Fibroblast of mammary gland (primary cell): ENCODE measurements at regions not wholly inside any gene's neighbourhood (a gene's known extent, or its start where the extent isn't known, plus 50 kb on each side); places are given as distances from the start of the nearest gene placed in this dataset.
A peak's percentile ranks its signal among the peaks of the same experiment; 100 is the strongest.

Experiments
- DNase-seq: peaks from one replicate; pipeline ENCODE4 v3.0.0-alpha.2; 2010; ENCODE audit warnings: low read depth
- H3K4me3 ChIP-seq: 2 replicates; pipeline ENCODE4 v1.5.1; 2011; ENCODE audit warnings: low read depth, mild to moderate bottlenecking, low read length, moderate library complexity; ENCODE audit not compliant: control insufficient read depth
- TF ChIP-seq, protein P1 (sequence below): conservative IDR thresholded peaks from 2 replicates; pipeline ENCODE4 v1.5.1; 2011; ENCODE audit warnings: low read depth, low read length, inconsistent platforms; ENCODE audit not compliant: control insufficient read depth, insufficient read depth

DNA sequence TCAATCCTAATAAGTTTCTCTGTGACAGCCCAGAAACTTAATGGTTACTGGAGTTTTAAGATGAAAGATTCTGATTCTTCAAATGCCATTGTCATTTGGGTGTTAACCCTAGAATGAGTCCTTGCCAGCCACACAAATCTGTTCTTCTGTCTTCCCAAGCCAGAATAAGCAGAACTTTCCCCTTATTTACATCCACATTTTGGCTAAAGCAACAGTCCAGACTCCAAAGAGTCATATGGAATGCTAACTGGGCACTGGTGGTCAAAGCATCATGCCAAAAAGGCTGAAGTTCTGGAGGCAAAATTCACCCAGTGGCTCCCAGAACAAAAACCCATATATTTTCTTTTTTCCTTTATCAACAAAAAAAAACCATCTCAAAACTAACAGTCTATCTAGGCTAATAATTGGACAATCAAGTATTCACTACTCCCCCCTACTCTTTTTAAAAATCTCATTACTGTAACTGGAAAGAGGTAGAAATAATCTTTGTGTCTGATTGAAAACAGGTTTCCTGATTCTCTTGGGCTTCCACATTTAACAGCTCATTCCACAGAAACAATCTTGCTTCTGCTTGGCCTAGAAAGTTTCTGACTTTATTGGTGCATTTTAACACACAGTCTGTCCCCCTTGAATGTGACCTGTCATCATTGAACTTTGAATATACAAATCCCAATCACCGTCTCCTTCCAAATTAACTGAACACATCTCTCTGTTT is 89.6 kb upstream of the SETBP1 start:
- no peak overlapping the region for H3K4me3 ChIP-seq
- no peak for DNase-seq
- TF ChIP-seq, protein P1, sequence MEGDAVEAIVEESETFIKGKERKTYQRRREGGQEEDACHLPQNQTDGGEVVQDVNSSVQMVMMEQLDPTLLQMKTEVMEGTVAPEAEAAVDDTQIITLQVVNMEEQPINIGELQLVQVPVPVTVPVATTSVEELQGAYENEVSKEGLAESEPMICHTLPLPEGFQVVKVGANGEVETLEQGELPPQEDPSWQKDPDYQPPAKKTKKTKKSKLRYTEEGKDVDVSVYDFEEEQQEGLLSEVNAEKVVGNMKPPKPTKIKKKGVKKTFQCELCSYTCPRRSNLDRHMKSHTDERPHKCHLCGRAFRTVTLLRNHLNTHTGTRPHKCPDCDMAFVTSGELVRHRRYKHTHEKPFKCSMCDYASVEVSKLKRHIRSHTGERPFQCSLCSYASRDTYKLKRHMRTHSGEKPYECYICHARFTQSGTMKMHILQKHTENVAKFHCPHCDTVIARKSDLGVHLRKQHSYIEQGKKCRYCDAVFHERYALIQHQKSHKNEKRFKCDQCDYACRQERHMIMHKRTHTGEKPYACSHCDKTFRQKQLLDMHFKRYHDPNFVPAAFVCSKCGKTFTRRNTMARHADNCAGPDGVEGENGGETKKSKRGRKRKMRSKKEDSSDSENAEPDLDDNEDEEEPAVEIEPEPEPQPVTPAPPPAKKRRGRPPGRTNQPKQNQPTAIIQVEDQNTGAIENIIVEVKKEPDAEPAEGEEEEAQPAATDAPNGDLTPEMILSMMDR: no peak

DNA sequence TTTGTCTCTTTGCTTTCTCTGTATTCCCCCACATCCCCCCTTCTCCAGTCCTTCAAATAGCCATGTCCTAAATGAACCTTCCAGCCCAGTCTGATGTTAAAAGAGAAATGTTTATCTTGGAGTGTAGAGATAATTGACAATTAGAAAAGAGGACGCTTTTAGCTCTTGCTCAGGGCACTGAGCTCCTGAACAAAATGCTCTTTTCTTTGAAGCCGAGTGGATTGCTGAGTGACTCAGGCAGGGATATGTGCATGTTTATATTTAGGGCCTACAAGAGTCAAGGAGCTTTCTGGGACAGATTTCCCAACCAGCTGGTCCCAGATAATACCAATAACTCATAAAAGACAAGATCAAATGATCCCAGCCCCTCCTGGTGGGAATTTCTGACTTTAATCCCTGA is 88.0 kb upstream of the SETBP1 start:
- TF ChIP-seq, protein P1: no peak
- H3K4me3 ChIP-seq: no peak overlapping the region
- peak; percentile 65 for DNase-seq

DNA sequence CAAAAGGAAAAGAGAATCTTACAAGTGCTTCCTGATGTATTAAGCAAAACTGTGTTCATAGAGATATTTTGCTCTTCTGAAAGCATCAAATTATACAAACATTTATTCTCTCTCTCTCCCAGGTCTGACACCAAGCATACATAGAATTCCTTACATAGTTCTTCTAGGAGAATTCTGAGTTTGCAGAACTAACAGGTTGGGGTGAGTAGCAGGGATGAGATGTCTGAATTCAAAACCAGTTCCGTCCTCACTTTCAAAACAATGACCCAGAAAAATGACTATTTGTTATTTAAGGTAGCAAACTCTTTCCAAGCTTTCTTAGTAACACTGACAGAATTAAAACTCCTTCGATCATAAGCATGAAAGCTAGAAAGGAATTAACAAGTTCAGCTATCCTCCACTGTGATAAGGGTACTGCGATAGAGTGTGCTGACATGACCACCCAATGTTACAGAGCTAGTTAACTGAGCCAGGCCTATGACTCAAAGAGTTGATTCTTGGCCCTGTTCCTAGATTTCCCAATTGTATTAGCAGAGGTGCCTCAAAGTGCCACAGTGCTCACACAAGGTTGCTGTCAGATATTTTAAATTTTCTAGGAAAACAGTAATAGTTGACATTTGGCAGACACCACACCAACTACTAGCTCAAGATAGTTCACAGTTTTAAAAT is 85.8 kb upstream of the SETBP1 start:
- H3K4me3 ChIP-seq: no peak overlapping the region
- TF ChIP-seq, protein P1: no peak
- peak; percentile 83 for DNase-seq

DNA sequence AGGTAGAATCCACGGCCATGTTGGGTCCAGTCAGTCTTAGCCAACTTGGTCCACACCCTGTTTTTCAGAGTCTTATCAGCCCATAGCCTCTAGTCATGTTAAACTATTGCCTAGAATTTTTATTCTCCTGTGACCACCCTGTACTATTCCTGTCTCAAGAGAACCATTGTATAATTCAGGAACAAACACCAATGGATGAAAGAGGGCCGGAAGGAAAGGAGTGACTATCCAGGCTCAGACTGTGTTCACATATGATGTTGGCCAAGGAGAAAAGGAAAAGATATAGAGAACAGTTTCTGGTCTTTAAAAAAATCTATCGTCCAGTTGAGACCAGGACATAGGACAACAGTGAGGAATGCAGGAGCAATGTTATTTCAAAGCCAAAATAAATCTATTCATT is 82.9 kb upstream of the SETBP1 start:
- no peak overlapping the region for H3K4me3 ChIP-seq
- DNase-seq: no peak
- TF ChIP-seq, protein P1: no peak

DNA sequence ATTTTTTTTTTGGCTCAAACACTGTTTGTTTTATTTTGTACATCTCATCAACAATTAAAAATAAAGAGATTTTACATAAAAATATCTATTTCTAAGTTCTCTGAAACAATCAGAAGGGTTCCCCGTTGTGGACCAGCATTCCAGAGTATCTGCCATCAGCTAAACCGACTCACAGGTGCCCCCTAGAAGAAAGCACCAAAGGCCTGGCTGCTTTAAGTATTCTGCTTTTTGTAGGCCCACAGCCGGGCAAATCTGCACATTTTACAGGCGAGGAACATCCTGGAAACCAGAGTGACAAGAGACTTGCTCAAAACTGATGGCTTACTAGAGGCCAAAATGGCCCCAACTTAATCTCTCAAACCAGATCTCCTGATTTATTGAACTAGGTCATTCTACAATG is 82.2 kb upstream of the SETBP1 start:
- TF ChIP-seq, protein P1: no peak
- H3K4me3 ChIP-seq: no peak overlapping the region
- DNase-seq: no peak

DNA sequence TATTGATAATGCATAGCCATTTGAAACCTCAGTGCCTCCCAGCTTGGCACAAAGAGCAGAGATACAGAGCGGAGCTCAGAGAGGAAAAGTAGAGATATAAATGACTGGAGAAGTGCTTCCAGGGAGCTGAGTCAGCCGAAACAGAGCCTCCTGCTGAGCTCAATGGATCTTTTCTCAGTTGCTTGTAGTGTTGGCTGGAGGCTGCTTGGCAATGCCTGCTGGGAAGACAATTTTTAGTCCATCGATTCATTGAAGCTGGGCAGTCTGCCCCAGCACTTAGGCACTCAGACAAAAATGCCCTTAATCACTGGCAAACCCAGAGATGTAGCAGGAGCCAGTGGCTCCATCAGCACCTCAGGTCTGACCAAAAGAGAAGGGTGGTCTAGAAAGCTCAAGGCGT is 81.3 kb upstream of the SETBP1 start:
- peak; percentile 54 for DNase-seq
- TF ChIP-seq, protein P1: no peak
- no peak overlapping the region for H3K4me3 ChIP-seq
